GM18508 (cell line): ENCODE measurements at regions not wholly inside any gene's neighbourhood (a gene's known extent, or its start where the extent isn't known, plus 50 kb on each side); places are given as distances from the start of the nearest gene placed in this dataset.
"Not testable (repeated sequence)": the region's sequence is repeated elsewhere in the genome, so short reads cannot be mapped to it uniquely, and the experiment has no call there.

Experiments used
- ATAC-seq: cut with Tn5 transposase; IDR thresholded peaks from one replicate; pipeline ENCODE4 v1.9.1; 2021; ENCODE audit warnings: moderate number of reproducible peaks; ENCODE audit not compliant: insufficient read depth, unreplicated experiment

- no peak for ATAC-seq
Observed at GRCh38 chr5:109584986-109585599, 104.6 kb upstream of the MAN2A1 start.

- ATAC-seq, result no peak
Observed at GRCh38 chr5:109580225-109580624, 109.5 kb upstream of the MAN2A1 start.

GRCh38 chr5:109575506-109575905 is 114.2 kb upstream of the MAN2A1 start:
- ATAC-seq, result no peak

- ATAC-seq, result no peak
Observed at GRCh38 chr5:109574985-109575384, 114.7 kb upstream of the MAN2A1 start.

- no peak for ATAC-seq
Observed at GRCh38 chr5:109573766-109574165, 116.0 kb upstream of the MAN2A1 start.

GRCh38 chr5:109573256-109573655 is 116.5 kb upstream of the MAN2A1 start:
- no peak for ATAC-seq

- no peak for ATAC-seq
Observed at GRCh38 chr5:109571785-109572184, 117.9 kb upstream of the MAN2A1 start.

- no peak for ATAC-seq
Observed at GRCh38 chr5:109570362-109570874, 119.3 kb upstream of the MAN2A1 start.

GRCh38 chr5:109567374-109568044 is 122.2 kb upstream of the MAN2A1 start:
- no peak for ATAC-seq

GRCh38 chr5:109566361-109566760 is 123.4 kb upstream of the MAN2A1 start:
- ATAC-seq, result no peak

GRCh38 chr5:109563739-109564138 is 126.0 kb upstream of the MAN2A1 start:
- no peak for ATAC-seq

GRCh38 chr5:109563189-109563588 is 126.5 kb upstream of the MAN2A1 start:
- ATAC-seq, result no peak

- no peak for ATAC-seq
Observed at GRCh38 chr5:109562441-109562840, 127.3 kb upstream of the MAN2A1 start.

- no peak for ATAC-seq
Observed at GRCh38 chr5:109561447-109561846, 128.3 kb upstream of the MAN2A1 start.

GRCh38 chr5:109560554-109560953 is 129.2 kb upstream of the MAN2A1 start:
- ATAC-seq, result no peak

GRCh38 chr5:109558952-109559351 is 130.8 kb upstream of the MAN2A1 start:
- ATAC-seq, result no peak

- ATAC-seq, result no peak
Observed at GRCh38 chr5:109558364-109558763, 131.4 kb upstream of the MAN2A1 start.

- ATAC-seq, result no peak
Observed at GRCh38 chr5:109553846-109554245, 135.9 kb upstream of the MAN2A1 start.

- not testable (repeated sequence) for ATAC-seq
Observed at GRCh38 chr5:109551234-109551633, 138.5 kb upstream of the MAN2A1 start.

GRCh38 chr5:109550077-109550476 is 139.7 kb upstream of the MAN2A1 start:
- ATAC-seq, result no peak

GRCh38 chr5:109546461-109546860 is 136.7 kb upstream of the PJA2 start:
- ATAC-seq, result no peak

GRCh38 chr5:109544873-109545272 is 135.1 kb upstream of the PJA2 start:
- not testable (repeated sequence) for ATAC-seq
